ENCODE measurements at regions not wholly inside any gene's neighbourhood (a gene's known extent, or its start where the extent isn't known, plus 50 kb on each side); places are given as distances from the start of the nearest gene placed in this dataset.

- TF ChIP-seq ZNF274 (IDR thresholded peaks at IDR 0.05; ENCODE audit: borderline replicate concordance, extremely low read depth, low read length) = no peak
- TF ChIP-seq TAF7 (optimal IDR thresholded peaks at IDR 0.05; ENCODE audit: borderline replicate concordance, low read depth, low read length) = no peak
- no peak for TF ChIP-seq CHD2 (IDR thresholded peaks at IDR 0.05; ENCODE audit: low read length)
- no peak for TF ChIP-seq POU5F1 (IDR thresholded peaks at IDR 0.05; ENCODE audit: low read depth, low read length)
- TF ChIP-seq HDAC6 (IDR thresholded peaks at IDR 0.05; ENCODE audit: low read depth, low read length) = no peak
- no peak for TF ChIP-seq RAD21 (IDR thresholded peaks at IDR 0.05 in 1 of 2, conservative IDR thresholded peaks at IDR 0.05 in 1 of 2; ENCODE audit: low read depth in 2 of 2, low read length in 2 of 2)
- no peak for TF ChIP-seq KDM5A (IDR thresholded peaks at IDR 0.05; ENCODE audit: low read length)
- no peak for TF ChIP-seq RBBP5 (IDR thresholded peaks at IDR 0.05; ENCODE audit: borderline replicate concordance, low read depth, low read length)
- TF ChIP-seq CEBPB (IDR thresholded peaks at IDR 0.05; ENCODE audit: low read depth, low read length) = no peak
- no peak for TF ChIP-seq NRF1 (IDR thresholded peaks at IDR 0.05; ENCODE audit: low read depth, low read length)
- no peak for TF ChIP-seq EP300 (IDR thresholded peaks at IDR 0.05; ENCODE audit: borderline replicate concordance in 1 of 2, low read depth in 2 of 2, low read length in 2 of 2)
- TF ChIP-seq SP4 (IDR thresholded peaks at IDR 0.05; ENCODE audit: low read length) = no peak
- TF ChIP-seq BCL11A (IDR thresholded peaks at IDR 0.05; ENCODE audit: low read depth in 2 of 2, low read length in 2 of 2) = no peak
- no peak for TF ChIP-seq SAP30 (IDR thresholded peaks at IDR 0.05; ENCODE audit: insufficient read depth, insufficient replicate concordance, low read length)
- no peak for TF ChIP-seq CHD1 (IDR thresholded peaks at IDR 0.05; ENCODE audit: low read depth, low read length)
- Histone ChIP-seq H2BK12ac (ENCODE audit: low read depth, low read length) (no peak overlapping the region), H3K18ac (ENCODE audit: extremely low read depth, low read length) (no peak overlapping the region), H2AFZ (ENCODE audit: low read length) (no peak overlapping the region), H3K4ac (replicated peaks; ENCODE audit: insufficient read length, low read depth, low read length) (no peak overlapping the region), H2BK5ac (ENCODE audit: low read depth, low read length) (no peak overlapping the region), H3K56ac (replicated peaks; ENCODE audit: insufficient read length, low read depth, low read length) (no peak overlapping the region), H3K27me3 (replicated peaks in 1 of 4; ENCODE audit: control insufficient read depth in 3 of 4, extremely low read depth in 1 of 4, insufficient read depth in 3 of 4, low read length in 3 of 4) (peaks cover 0 to 1% (median 0%) of the 10 kb centered on the region in 4 experiments; a peak in 1 of 7 replicates), H3K27ac (ENCODE audit: low read depth, low read length) (no peak overlapping the region), H4K8ac (ENCODE audit: extremely low read depth, insufficient read depth, low read length) (no peak overlapping the region), H3K23ac (ENCODE audit: insufficient read length) (no peak overlapping the region), H3K4me2 (ENCODE audit: insufficient read depth in 1 of 2, low read depth in 2 of 2, low read length in 2 of 2) (no peak overlapping the region), H2BK120ac (replicated peaks; ENCODE audit: low read depth, low read length) (no peak overlapping the region), H2BK15ac (ENCODE audit: low read length) (no peak overlapping the region), H4K5ac (ENCODE audit: insufficient read length, low read depth, low read length) (no peak overlapping the region), H3K79me1 (ENCODE audit: low read depth, low read length) (no peaks in the 10 kb centered on the region; the same call in 1 of the 2 replicates), H4K91ac (replicated peaks; ENCODE audit: insufficient read length, low read length) (no peak overlapping the region), H3K9ac (replicated peaks in 1 of 4; ENCODE audit: extremely low read depth in 1 of 4, low read depth in 3 of 4, low read length in 3 of 4) (no peak overlapping the region), H3K4me1 (replicated peaks in 1 of 4; ENCODE audit: control insufficient read depth in 3 of 4, insufficient read depth in 4 of 4, low read length in 3 of 4) (peaks cover 0 to 20% (median 14%) of the 10 kb centered on the region in 4 experiments; a peak in 6 of 7 replicates), H4K20me1 (replicated peaks in 1 of 2; ENCODE audit: control insufficient read depth in 1 of 2, insufficient read depth in 2 of 2, low read length in 2 of 2) (no peaks in the 10 kb centered on the region), H3K36me3 (ENCODE audit: control insufficient read depth in 2 of 4, insufficient read depth in 4 of 4, low read length in 3 of 4) (peaks cover 2 to 10% (median 10%) of the 10 kb centered on the region in 4 experiments; a peak in 5 of 8 replicates), H3K23me2 (ENCODE audit: low read depth, low read length) (peaks cover 3% of the 10 kb centered on the region), H2AK5ac (ENCODE audit: low read depth, low read length) (no peak overlapping the region), H2BK20ac (ENCODE audit: low read length) (no peak overlapping the region), H3K14ac (ENCODE audit: insufficient read length) (no peak overlapping the region), H3K9me3 (ENCODE audit: insufficient read depth in 2 of 2, low read depth in 1 of 2, low read length in 1 of 2) (no peaks in the 10 kb centered on the region), H3K4me3 (ENCODE audit: extremely low read depth in 1 of 4, insufficient read depth in 2 of 4, low read depth in 3 of 4, low read length in 4 of 4) (no peak overlapping the region), H3K79me2 (ENCODE audit: control insufficient read depth in 1 of 2, insufficient read depth in 2 of 2, low read length in 2 of 2) (no peaks in the 10 kb centered on the region)
- WGBS, 2 experiments (ENCODE audit: extremely low coverage in 1 of 2, insufficient coverage in 1 of 2, insufficient read length in 1 of 2, insufficient replicate concordance in 2 of 2, low coverage in 1 of 2, low lambda C conversion rate in 2 of 2, missing lambda C conversion rate in 1 of 2) = 95% methylated on average over 1 of the region's 1 CpG; no CpG with 5 or more reads in 1 of the 2 experiments
- no peak for DNase-seq (ENCODE audit: low read depth in 1 of 2, low spot score in 2 of 2)
- CTCF ChIA-PET (ENCODE audit: partially characterized antibody) = interaction anchor here (1.0 to 2.4 kb wide), 8 partner anchors 10 to 159 kb away, joined by 3 to 11 read pairs (median 5); no protein-coding TSS in a partner anchor
- POLR2A ChIA-PET (ENCODE audit: partially characterized antibody) = no interaction called here
- FAIRE-seq = no peak
These were observed 60.3 kb upstream of the CCDC85A start for GRCh38 chr2:56123538-56123937.

All from H1 (cell line).